Activated CD4-positive, alpha-beta T cell treated with anti-CD3 and anti-CD28 coated beads, Interleukin-10, Interleukin-2, amounts not matched to agents 100 ng/mL and 50 ng/mL, durations not matched to agents 16 hours and 8 hours (primary cell): ENCODE measurements at regions not wholly inside any gene's neighbourhood (a gene's known extent, or its start where the extent isn't known, plus 50 kb on each side); places are given as distances from the start of the nearest gene placed in this dataset.

Experiments used
- DNase-seq: peaks from one replicate; pipeline ENCODE4 v3.0.0-alpha.2; 2020

DNA sequence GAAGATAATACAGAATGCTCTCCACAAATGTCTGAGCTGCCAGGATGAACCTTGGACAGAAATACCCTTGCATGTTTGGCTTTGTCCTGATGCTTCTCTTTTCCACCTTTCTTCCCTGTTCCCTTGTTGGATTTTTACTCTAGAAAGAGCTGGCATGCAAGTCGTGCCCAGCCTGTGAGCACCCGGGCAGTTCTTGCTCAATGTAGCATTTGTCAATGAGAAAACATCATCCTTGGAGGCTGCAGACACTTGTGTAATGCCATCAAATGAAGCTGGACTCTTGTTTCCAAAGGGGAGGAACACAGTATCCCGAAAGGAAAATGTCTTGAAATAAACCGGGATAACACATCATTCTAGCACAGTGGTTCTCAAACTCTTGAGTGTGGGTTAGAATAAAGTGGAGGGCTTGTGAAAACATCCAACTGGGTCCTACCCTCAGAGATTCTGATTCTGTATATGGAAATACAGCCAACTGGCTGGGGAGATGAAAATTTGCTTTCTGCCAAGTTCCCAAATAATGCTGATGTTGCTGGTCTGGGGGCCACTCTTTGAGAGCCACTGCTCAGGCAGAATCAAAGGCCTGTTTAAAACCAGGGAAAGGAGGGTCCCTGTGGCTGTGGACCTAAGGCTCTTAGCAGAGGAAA, 237.2 kb downstream of the SPATA18 start:
- no peak for DNase-seq

DNA sequence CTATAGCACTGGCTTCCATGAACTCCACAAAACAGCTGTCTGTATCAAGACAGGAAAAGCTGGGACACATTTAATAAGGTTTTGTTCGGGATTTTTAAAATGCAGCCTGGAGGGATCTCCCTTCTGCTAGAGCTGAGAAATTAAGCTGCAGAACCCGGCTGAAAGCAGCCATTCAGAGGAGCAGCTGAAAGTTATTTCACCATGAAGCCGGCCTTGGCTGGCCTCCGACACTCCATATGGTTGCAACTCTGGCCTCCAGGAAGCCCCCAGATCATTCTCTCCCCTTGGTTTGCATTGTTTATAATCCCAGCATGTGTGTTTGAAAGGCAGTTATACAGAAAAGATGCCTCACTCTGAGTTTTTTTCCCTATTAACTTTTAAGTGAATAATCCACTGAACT, 239.4 kb downstream of the SPATA18 start:
- no peak for DNase-seq

DNA sequence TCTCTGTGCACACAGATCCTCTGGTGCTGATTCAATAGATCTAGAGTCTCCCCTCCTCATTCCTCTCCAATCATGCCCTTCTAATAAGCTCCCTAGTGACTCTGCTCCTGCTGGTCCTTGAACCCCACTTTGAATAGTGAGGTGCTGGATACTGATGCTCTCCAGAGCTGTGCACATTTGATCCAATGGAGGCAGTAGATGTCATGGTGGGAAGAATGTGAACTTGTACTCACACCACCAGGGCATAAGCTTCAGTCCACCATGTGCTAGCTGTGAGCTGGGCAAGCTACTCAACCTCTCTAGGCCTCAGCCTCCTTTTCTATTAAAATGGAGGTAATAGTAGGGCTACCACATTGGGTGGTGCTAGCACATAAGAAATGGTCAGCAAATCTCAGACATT, 241.1 kb downstream of the SPATA18 start:
- DNase-seq = no peak

DNA sequence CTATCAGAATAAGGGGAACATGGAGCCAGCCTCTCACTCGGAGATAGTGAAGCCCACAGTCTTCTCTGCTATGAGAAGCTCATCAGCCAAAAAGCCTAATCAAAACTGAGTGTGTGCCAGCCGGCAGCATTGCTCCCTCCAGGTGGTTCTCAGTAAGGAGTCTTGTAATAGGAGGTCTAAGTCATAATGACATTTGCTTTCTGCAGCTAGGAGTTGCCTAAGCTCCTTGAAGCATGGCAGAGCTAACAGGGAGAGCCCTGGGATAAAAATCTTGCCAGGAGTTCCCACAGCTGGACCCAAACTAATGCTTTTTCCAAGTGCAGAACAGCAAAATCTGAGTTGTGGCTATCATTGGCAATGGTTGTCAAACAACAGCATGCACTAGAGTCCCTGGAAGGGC, 245.2 kb downstream of the SPATA18 start:
- DNase-seq = no peak

DNA sequence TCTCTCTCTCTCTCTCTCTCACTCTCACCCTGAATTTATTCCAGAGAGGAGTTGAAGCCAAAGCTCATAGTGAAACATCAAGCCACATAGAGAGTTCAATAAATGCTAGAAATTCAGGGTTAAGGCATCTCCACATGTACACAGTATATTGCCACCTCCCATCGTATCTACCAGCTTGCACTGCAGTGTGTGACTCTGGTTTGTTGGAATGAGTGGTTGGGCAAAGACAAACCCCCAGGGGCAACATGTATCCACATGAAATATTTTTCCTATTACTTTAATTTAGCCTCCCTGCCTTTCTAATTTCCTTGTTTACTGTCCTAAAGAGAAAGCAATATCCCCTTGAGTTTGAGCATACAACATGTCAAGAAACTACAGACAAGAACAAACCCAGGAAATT, 247.3 kb downstream of the SPATA18 start:
- DNase-seq = no peak

DNA sequence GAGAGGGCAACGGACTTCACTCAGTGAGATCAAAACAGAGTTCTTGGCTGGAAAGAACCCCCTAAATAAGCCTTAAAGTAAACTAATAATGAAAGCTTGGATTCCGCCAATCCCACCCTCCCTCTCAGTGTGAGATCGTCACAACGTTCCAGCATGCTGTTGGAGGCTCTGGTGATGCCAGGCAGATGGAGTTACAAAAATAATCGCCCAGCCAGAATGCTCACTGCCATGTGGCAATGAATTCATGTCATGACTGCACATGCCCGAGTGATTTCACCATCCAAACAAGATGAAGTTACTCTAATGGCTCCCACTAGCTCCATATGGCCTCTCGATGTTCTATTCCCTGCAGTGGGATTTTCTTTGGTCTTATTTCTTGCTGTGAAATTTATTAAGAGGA, 248.0 kb downstream of the SPATA18 start:
- no peak for DNase-seq

DNA sequence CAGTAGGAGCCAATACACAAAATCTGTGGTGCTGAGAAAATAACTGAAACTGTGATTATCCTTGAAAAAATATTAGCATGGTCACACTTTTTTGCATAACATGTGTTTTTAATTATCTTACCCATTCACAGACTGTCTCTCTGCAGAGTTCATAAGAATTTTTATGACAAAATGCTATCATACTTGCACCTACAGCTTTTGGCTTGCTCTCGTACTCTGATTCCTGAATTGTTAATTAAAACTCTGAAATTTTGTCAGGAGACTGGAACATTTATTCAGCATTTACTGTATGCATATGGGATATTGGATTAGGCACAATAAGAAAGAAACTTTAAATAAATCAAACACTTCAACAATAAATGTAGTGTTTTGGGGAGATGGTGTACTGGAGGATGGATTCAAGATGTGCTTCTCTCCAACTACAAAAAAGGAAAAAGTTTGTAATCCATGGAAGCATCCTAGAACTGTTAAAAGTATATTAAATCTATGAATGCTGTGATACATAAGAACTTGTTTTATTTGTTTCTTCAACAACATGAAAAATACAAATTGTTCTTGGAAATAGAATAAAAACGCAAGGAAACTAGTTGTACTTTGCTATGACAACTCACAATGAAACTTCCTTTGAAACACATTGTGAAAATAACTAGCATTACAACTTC, 260.5 kb downstream of the SPATA18 start:
- DNase-seq = no peak

DNA sequence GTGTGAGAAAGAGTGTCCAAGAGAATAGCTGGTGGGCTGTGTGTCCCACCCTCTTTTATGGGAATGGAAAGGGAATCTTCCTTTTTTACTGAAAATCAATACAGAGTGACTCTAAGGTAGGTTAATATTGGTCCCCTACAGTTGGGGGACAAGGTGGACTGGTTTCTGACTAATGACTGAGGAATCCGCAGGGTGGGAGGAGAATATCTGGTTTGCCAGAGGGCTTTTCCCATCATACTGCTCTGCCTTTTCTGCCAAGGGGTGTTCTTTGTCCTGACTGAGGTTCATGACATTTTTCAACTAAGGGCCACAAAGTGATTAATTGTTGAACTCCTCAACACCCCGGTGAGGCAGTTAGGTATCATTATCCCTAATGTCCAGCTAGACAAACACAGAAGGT, 261.6 kb downstream of the SPATA18 start:
- DNase-seq = no peak

DNA sequence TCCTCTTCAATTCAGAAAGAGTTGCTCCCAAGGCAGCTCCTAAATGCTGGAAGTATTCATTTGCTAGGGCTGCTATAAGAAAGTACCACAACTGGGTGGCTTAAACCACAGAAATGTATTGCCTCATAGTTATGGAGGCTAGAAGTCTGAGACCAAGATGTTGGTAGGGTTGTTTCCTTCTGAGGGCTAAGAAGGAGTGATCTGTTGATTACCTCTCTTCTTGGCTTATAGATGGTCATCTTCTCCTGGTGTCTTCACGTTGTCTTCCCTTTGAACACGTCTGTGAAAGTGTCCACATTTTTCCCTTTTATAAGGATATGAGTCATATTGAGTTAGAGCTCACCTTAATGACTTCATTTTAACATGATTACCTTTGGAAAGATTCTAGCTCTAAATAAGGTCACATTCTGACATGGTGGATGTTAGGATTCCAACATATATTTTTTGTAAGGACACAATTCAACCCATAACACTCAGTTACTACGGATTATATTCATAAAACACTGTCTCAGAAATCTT, 266.3 kb downstream of the SPATA18 start:
- DNase-seq = no peak

DNA sequence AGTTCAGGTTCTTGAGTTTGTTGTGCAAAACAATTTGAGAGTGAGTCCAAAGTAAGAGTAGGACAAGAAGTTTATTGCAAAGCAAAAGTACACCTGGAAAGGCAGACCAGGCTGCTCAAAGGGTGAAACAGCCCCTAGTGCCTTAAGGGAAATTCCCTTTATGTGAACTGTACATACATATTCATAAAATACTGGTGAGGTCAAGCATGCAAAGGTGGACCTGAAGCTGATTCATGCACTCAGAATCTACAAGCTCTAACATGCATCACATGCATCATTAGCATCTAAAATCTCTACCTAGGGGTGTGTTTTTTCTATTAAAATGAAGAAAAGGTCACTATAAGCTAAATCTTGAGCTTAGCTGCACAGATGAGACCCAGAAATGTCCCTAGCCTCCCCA, 266.9 kb downstream of the SPATA18 start:
- DNase-seq = no peak

DNA sequence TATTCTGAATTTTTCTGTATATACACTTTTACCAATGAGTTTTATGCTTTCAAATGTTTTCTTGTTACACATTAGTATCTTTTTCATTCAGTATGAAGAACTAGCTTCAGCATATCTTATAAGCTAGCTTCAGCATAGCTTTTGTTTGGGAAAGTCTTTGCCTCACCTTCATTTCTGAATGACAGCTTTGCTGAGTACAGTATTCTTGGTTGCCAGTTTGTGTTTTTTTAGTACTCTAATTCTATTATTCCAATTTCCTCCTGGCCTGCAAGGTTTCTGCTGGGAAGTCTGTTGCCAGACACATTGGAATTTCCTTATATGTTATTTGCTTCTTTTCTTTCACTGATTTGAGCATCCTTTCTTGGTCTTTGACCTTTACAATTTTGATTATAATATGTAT, 278.8 kb downstream of the SPATA18 start:
- no peak for DNase-seq

DNA sequence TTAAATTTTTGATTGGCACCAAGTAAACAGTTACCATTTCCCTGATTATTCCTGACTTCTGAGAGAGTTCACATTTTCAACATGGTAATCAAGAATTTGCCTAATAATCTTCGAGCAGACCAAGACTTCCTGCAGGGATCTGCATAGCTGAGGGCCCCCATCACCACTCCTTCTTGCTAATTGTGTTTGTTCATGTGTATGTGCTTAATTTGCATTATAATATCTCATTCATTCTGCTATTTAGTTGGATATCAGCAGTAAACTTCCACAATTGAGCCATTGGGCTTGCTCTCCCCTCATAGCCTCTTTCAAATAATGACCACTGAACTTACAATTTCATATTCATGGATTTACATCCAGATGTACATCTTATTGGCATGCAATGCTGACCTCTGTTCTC, 292.5 kb downstream of the SPATA18 start:
- no peak for DNase-seq

DNA sequence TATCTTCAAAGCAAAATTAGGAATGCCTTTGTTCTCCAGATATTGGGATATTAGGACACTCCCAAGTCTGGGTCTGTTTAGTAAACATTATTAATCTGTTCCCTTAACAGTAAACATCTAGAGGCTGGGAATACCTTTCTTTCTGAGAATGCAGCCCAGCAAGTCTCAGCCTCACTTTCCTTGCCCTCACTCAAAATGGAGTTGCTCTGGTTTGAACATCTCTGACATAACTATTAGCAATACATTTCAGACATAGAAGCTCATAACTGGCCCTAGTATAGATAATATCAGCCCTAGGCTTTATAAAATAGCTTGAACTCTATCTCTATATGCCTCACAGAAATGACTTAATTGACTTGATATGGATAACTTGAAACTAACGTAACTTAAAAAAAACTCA, 299.8 kb downstream of the SPATA18 start:
- no peak for DNase-seq

DNA sequence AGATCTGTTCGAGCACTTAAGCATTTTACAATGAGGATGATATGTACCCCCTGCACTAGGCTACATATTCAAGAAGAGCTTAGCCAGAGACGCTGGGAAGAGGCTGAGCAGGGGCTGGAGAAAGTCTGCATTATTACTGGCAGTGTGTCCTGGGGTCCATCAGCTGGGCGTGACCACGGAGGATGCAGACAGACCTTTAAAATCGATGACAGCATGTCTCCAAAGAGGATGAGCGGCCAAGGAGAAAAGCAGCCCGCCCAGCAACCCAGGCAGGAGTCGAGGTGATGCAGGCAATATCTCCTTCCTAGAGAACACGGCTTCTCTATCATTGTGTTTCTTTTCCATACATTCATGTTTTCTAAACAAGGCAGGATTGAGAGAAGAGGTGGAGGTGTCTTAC, 300.7 kb downstream of the USP46 start:
- DNase-seq = no peak

DNA sequence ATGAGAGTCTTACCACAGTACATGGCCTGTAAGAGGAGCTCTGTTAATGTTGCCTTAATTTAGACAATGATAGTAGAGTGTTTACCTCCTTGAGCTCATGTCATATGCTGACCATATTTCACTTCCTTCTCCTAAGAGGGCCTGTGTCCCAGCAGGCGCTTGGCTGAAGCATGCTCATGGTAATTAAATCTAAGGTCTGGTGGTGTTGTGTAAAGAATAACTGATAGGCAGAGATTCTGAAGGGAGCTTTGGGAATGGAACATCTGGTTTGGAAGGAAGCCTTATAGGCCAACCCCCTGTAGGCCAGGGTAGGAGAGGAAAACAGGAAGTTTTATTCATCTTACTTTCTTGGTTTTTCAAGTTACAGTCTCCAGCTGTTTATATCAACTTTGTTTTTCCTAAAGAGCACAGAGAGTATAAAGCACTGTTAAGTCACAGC, 300.2 kb downstream of the USP46 start:
- DNase-seq = no peak

DNA sequence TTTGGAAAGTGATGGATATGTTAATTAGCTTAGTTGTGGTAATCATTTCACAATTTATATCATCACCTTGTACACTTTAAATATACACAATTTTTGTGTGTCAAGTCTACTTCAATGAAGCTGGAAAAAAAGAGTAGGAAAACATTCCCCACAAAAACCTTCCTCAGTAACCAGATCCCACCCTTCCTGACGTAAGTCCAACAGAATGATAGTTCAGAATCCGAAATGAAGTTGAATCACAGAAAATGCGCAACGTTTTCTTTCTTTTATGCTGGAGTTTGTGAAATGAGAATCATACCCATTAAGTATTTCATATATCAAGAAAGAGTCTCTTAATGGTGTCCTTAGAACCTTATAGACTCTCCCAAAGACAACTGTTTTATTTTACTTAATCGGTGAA, 292.9 kb downstream of the USP46 start:
- DNase-seq = no peak

DNA sequence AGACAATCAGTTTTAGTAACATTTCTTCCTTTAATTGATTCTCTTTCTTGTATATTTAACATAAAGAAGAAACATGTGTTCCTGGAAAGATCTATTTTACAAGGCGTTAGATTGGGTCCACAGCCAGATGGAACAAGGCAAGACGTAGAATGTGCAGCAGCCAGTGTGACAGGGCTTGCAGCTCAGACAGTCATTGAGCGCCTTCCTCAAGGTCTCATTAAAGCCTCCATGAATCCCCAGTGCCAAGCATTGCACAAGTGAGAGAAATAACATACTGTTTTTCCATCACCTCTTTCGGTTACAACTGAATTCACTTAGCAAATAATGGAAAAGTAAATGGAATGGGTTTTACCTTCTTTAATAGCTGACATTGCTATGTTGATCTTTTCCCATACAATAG, 292.5 kb downstream of the USP46 start:
- DNase-seq = no peak

DNA sequence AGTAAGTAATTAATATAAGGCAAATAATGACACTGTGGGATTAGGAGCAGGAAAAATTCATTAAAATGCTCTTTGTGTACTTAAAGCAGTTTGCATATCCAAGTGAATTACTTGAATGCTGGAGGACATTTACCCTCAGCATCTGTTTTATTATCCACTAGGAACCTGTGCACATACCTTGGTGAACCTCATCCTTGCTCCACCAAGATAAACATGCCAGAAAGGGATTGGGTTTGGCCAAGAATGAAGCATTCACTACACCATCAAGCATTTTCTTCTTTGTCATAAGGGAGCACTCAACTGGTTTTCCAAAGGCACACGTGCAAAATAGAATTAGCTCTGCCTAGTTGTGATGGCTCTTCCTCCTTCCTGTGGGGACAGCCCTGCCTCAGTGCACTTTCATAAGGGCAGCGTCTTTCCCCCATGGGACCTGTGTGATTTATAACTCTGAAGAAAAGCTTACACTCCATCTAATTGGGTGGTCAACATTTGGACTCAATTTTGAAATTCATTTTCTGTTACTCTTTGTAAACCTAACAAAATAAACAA, 291.7 kb downstream of the USP46 start:
- DNase-seq = no peak

DNA sequence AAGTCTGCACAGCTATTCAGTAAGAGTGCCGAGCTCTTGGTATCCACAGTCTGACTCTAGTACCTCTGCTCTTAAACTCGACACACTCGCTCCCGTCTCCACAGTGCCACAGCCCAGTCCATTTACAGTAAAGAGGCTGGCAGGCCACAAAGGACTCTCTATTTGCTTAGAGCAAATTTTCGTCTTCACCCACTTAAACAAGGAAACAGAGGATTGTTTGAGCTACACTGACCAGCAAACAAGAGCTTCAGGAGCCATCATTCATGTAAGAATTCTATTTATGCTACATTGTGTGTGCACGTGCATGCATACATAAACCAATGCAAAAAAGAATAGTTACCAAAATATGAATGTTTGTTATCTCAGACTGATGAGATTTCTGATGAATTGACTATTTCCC, 290.2 kb downstream of the USP46 start:
- no peak for DNase-seq

DNA sequence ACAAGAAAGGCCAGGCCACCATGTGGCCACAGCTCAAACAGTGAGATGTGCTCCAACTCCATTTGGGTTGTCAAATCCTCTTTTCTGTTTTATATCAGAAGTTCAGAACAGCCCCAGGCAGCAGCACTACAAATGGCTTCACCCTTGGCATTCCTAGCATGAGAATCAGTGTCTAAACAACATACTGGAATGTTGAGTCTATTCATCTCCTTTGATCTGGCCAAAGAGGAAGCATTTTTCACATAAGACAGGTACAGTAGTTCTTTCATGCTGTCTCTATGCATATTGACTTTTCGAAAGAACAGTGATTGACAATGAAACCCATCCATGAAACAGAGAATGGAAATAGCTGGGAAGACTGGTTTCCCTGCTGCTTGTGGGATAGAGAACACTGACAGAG, 289.5 kb downstream of the USP46 start:
- DNase-seq = no peak

DNA sequence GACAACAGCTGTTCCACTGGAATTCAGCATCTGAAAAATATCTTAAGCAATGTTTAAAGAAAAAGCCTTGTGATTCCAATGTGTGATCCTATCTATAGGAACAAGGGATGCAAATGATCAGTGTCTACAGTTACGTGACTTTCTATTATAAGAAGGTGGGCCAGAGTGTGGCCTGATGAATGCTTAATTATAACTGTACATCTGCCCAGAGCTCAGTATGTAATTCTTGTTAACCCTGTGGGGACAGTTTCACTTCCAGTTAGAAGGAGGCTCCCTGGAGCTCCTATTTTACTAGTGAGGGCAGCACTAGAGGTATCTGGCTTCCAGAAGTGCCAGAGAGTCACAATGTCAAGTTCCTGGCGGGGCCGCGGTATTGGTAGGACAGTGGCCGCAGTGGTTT, 288.5 kb downstream of the USP46 start:
- no peak for DNase-seq

DNA sequence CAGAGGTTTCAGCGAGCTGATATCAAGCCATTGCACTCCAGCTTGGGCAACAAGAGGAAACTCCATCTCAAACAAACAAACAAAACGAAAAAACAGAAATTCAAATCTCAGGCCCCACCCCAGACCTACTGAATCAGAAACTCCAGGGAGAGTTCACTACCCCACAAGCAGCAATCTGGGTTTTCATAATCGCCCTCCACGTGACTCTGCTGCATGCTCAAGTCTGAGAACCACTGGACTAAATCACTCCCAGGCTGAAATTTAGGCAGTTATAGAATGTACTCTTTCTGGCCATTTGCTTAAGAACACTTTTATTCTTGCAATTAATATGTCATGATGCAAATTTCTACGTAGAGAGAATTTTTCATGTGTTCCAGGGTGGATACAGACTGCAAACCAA, 287.3 kb downstream of the USP46 start:
- no peak for DNase-seq

DNA sequence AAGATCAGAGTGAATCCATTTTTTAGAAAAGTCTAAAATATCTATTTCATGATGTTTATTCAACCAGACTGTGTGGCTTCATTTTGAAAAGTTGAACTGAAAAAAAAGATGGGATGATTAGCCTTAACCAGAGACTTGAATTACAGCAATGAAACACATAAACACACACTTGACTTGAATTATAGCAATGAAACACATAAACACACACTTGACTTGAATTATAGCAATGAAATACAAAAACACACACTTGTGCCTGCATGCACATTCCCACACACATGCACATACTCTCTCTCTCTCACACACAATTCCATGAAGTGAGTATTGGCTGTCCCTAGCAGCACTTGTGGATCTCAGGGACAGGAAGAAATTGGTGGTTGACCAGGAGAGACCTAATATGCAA, 286.8 kb downstream of the USP46 start:
- no peak for DNase-seq

DNA sequence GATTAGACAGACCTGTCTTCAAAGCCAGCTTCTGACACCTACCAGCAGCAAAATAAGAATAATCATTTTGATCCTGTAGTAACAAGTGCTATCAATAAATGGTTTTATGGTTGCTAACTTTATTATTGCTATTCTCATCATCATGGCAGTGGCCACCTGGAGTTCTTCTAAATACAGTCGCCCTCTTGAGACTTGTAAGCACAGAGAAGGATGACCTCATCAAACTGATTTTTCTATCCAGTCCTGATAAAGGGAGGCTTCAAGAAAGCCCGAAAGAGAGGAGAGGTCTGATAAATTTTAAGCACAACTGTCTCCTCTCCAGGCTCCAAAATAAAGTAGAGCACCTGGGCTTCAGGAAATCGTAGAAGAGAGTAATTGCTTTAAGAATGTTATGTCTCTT, 286.4 kb downstream of the USP46 start:
- no peak for DNase-seq

DNA sequence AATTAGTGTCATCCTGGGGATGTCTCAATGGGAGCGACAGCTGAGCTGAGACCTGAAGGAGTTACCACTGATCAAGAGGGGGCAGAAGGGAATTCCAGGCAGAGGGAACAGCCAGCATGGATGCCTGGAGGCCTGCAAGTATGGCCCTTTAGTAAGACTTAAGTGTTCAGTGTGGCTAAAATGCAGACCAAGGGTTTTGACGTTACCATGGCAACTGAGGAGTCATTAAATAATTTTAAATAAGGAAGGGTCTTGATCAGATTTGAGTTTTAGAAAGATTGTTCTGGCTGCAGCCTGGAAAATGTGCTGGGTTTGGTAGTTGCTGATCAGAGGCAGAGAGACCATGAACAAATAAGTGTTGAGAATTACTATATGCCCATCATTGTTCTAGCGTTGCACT, 285.5 kb downstream of the USP46 start:
- no peak for DNase-seq
